ENCODE measurements at regions not wholly inside any gene's neighbourhood (a gene's known extent, or its start where the extent isn't known, plus 50 kb on each side); places are given as distances from the start of the nearest gene placed in this dataset.

DNA sequence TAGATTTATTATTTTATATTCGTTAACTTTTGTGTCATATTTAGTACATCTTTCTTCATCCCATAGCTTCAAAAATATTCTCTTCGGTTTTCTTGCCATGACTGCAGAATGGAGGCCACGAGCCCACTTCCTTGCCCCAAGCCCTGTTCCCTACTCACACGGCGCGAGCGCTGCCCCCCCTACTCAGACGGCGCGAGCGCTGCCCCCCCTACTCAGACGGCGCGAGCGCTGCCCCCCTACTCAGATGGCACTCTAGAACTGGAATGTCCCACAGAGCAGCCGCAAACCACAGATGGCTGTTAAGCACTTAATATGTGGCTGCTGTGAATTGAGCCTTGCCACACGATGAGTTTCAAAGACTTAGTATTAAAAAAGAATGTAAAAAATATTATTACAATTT, 102.2 kb upstream of the PEG3 start:
- TF ChIP-seq, protein P1, sequence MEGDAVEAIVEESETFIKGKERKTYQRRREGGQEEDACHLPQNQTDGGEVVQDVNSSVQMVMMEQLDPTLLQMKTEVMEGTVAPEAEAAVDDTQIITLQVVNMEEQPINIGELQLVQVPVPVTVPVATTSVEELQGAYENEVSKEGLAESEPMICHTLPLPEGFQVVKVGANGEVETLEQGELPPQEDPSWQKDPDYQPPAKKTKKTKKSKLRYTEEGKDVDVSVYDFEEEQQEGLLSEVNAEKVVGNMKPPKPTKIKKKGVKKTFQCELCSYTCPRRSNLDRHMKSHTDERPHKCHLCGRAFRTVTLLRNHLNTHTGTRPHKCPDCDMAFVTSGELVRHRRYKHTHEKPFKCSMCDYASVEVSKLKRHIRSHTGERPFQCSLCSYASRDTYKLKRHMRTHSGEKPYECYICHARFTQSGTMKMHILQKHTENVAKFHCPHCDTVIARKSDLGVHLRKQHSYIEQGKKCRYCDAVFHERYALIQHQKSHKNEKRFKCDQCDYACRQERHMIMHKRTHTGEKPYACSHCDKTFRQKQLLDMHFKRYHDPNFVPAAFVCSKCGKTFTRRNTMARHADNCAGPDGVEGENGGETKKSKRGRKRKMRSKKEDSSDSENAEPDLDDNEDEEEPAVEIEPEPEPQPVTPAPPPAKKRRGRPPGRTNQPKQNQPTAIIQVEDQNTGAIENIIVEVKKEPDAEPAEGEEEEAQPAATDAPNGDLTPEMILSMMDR (IDR thresholded peaks at IDR 0.05), result no peak
- TF ChIP-seq ZFX (IDR thresholded peaks at IDR 0.05; ENCODE audit: borderline replicate concordance), result no peak

Measured in 22Rv1 (cell line).